HG03342 (cell line): ENCODE measurements at regions not wholly inside any gene's neighbourhood (a gene's known extent, or its start where the extent isn't known, plus 50 kb on each side); places are given as distances from the start of the nearest gene placed in this dataset.
"Not testable (repeated sequence)": the region's sequence is repeated elsewhere in the genome, so short reads cannot be mapped to it uniquely, and the experiment has no call there.

Source experiments
- ATAC-seq: cut with Tn5 transposase; IDR thresholded peaks from one replicate; pipeline ENCODE4 v1.9.1; 2021; ENCODE audit warnings: mild to moderate bottlenecking, moderate library complexity; ENCODE audit not compliant: unreplicated experiment

DNA sequence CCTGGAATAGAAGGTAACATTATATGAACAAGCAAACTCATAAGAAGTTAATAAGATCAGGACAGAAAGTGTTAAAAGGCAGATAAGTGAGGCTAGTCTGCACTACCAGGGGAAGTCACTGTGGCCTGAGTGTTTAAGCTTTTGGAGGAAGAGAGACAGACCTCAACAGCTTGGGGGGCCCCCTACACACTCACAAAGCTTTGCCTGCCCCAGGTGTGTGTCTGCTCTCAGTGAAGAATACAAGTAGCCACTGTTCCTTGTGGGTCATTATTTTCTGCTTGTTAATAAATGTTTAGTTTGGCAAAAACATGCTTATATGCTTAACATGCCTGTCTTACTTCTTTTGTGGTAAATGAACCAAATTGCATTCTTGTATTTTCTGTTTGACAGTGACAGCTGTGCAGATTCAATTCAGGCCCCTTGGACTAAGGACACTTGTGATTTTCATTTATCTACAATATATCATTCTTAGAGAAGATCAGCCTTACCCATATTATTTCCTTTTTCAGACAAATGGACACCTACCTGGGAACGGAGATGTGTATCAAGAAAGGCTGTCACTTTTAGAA lies 50.7 kb upstream of the C12orf71 start:
- ATAC-seq = no peak

DNA sequence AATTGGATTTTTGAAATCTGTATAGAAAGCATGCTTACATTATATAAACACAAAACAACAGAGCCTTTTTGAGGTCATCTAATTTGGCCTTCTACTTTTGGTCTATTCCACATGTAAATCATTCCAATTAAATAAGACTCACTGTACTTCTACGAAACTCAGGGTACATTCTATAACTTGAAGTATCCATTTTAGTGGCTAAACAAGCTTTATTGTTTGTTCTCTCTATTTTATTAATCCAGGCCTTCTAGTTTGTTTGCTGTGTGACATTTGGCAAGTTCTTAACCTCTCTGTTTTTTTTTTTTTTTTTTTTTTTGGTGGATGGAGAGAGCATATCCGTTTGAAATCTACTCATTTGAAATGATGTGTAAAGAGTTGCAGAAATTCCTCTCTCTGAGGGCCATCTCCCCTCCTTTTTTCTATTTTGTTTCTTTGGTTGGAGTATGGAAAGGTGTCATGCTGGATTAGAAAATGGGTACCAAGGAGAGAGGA lies 58.1 kb upstream of the C12orf71 start:
- ATAC-seq = no peak

DNA sequence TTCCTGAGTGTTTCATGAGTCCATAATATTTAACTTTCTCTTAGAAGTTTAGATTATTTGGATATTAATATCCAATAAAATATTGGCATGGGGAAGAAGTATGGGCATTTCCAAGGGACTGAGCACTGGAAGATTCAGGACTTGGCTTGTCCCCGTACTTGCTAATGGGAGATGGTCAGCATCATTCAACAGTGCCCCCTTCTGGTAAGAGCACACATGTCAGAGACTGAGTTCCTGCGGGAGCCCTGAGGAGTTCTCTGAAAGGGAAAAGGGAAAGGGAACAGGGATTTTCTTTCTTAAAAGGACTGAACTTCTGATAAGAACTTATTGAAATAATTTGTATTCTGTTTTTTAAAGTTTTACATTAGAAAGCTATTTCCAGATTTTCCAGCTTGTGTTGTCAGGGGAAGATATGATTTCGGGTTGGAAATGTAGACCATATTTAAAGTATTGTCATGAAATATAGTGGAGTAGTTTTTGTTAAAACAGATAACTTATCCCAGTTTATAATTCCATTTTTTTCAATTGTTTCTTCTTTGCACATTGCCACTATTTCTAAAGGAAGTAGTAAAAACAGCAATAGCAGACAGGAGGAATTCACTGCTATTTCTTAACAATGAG lies 59.8 kb upstream of the C12orf71 start:
- no peak for ATAC-seq

DNA sequence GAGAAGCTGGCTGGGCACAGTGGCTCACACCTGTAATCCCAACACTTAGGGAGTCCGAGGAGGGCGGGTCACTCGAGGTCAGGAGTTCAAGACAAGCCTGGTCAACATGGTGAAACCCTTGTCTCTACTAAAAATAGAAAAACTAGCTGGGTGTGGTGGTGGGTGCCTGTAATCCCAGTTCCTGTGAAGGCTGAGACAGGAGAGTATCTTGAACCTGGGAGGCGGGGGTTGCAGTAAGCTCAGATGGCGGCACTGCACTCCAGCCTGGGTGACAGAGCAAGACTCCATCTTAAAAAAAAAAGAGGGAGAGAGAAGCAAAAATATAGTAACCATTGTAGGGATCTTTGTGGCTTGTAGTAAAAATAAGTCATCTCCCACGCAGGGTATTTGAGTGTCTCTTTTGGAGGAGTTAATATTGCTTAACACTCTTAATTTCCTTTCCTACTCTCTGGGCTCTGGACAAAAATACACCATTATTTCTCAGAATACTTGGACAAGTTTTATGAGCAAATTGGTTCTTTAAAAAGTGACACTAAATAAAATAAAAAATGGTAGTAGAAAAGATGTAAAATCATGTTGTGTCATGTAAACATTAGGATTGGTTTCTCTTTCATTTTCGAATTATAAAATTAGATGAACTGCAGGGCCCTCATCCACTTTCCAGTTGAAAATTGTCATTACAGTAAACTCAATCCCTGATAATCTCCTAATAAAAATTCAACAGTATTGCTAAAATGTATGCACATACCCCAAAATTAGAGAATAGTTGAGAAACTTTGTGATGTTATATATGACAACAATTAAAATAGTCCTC lies 61.1 kb upstream of the C12orf71 start:
- no peak for ATAC-seq

DNA sequence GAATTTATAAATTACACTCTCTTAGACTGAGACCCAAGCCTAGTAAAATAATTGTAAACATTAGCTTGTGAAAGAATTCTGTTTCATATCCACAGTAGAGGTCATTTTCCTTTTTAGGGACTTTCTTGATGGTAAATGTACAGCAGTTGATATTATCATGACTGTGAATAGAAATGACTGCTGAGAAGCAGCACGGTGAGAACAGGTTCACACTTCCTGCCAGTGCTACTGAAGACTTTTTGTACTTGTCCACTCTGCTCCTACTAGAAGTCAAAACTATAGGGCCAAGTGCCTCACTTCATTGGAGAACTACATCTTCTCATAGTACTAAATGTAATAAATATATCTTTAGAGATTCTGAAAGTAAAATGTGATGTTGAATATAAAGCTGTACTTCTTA lies 63.3 kb upstream of the C12orf71 start:
- not testable (repeated sequence) for ATAC-seq

DNA sequence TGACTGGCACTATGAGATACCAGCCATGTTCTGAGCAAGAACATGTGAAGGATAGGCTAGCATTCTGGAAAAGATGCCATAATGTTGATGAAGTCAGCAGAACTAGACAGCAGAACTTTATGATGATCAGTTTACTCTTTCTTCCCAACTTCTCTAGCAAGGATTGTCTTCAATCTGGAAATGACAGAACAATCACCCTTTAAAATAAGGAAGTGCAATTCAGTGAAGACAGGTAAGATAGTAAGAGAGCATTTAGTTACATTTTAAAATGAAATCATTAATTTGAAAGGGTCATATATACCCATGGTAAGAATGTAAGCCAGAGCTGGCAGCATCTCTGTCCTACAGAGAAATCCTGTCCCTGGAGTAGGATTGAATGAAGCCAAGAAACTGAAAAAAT lies 66.0 kb upstream of the C12orf71 start:
- no peak for ATAC-seq

DNA sequence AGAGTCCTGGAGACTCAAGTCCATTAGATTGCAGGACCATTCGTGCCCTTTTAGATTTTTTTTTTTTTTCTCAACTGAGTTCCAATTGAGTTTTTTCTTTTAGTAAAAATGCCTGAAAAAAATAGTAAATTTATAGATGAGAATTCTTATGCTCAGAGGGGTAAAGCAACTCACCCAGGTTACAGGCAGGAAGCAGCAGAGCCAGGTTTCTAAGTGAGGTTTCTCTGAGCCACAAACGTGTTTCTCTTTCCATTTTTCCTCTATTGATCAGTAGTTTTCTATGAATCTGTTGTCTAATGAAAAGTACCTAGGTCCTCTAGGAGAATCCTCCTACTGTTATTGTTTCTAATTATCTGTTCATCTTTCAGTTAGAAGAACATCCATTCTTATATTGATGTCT lies 66.4 kb upstream of the C12orf71 start:
- ATAC-seq = no peak

DNA sequence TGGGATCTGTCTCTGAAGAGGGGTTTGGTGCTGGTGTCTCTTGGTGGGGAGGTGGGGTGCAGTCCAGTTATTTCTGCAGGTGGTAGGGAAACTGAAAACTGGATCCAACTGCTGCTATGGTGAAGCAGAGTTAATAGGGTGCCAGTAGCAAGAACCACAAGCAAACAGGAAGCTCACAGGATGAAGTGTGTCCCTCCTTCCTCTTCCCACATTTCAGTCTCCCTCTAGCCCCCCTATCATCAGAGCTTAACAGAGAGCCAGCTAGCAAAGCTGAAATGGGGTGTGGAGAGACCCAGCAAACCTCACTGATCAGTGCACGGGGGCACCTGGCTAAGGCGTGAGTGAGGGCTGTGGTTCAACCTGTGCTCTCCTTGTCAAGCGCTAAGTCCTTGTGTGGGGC lies 69.1 kb upstream of the C12orf71 start:
- no peak for ATAC-seq

DNA sequence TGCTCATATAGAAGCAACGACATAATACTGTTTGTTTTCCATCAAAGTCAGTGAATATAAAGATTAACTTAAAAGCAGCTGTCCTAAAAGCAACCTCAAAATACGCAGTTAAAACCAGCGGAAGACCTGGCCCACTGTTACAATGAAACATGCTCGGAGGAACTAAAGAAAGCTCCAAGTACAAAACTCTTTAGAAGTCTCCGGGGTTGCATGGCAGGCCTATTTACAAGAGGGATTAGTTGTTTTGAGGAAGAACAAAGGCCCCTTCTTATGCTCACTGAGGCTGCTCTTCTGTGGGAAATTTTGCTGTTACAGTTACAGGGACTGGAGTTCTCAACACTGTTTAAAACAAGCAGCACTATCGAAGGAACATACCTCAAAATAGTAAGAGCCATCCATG lies 75.9 kb upstream of the C12orf71 start:
- ATAC-seq = no peak

DNA sequence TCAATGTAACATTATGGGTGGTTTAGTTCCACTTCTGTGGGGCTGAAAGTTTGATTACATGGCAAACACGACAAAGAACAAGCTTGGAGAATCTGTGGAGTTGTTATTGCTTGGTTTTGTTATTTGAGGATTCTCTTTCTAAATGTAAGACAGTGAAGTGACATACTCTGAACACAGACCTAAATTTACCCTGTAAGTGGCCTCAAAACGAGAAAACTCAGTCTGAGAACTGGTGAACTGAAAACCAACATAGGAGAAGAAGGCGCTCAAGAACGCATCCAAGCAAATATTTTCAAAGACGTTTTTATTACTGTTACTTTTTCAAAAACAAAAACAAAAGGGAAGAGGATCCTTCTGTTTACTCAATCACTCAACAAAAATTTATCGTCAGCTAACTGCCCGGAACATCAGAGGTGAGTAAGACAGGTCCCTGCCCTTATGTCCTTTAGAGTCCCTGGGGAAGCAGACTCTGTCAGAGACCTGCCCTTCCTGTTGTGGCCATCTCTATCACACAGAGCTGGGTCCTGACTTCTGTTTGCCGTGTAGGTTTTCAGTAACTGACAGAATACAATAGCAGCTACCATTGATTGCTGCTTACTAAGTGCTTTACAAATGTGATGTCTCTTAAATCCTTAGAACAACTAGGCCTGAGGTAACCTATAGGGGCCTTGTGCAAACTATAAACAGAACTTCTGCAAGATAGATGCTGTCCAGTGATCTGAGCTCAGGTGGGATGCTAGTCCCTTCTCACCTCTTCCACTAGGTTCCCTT lies 79.3 kb upstream of the C12orf71 start:
- peak; percentile 84 for ATAC-seq

DNA sequence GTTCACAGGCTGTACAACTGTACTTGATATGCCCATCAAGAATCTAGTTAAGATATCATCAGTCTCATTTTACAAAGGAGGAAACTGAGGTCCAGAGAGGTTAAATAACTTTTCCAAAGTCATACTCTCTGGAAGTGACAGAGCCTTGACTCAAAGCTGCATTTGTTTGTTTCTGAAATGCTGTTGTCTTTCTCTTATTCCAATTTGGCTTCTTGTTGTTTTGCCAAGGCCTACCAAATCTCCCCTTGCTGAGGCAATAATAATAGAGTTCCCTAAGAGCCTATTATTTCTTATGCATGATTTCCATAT lies 79.8 kb upstream of the C12orf71 start:
- no peak for ATAC-seq

DNA sequence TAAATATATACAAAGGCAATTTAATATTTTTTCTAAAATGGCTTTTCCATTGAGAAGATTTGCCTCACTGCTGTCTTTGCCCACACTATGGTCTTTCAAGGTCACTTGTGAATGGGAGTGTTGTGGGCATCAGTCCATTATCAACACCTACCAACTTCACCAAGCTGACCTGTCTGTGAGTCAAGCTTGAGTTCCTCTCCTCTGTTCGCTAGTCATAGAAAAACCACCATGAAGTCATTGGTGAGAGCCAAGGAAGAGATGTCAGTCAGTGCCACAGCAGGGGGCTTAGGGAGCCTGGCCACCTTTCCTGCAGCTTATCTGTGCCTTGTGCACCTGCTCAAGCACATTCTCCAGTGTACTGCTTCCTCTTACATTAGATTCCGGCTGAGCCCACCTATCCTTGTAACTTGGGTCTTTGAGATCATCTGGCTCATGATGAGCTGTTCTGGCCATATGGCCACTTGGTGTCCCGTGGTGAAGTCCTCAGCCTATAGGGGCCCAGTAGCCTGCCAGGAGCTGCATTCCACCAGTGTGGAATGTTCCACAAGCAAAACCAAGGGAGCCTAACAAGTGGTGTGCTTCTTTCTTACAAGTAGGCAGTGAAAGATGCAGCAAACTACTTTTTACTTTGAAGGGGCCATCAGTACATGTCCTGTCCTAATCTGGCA lies 80.8 kb upstream of the C12orf71 start:
- no peak for ATAC-seq

DNA sequence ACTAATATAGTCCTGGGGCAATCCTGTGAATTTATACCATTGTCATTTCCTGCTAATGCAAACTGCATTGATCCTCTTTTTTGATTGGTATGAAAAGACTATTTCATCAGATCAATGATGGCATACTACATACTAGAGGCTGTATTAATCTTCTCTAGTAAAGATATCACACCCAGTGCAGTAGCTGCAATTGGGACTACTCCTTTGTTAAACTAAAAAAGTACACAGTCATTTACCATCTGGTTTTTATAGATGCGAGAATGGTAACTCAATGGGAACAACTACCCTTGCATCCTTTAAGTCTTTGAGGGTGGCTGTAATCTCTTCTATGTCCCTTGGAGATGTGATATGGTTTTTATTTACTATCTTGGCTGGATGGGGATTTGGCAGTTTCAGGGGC lies 80.2 kb upstream of the STK38L start:
- no peak for ATAC-seq

DNA sequence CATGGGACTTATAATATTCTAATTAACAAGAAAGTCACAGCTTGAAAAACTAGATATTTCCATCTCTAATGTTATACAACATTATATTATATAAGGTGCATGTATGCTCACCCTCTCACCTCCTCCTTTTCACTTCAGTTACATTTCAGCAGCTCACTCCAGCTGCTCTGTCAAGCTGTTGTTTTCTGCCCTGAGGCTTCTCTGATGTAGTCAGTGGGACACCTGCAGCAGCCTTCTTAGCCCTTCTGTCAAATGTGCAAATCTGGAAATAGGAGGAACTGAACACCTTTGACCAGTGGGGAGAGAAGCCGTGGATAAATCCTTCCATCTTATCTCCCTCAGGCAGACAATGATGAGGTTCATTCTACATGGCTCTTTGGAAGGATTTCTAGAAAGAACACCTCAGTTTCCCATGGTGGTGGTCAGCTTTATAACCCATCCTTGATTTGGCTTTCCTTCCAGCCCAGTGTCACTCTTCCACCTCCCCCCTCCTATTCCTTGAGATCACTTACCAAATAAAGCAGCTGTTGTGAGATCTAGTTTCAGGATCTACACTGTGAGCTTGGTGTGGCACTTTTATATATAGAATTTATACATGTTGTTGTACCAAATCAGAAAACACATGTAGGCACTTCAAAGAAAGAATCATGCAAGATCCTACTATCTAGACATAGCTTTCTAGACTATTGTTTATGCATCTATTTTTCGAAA lies 79.6 kb upstream of the STK38L start:
- ATAC-seq = no peak

DNA sequence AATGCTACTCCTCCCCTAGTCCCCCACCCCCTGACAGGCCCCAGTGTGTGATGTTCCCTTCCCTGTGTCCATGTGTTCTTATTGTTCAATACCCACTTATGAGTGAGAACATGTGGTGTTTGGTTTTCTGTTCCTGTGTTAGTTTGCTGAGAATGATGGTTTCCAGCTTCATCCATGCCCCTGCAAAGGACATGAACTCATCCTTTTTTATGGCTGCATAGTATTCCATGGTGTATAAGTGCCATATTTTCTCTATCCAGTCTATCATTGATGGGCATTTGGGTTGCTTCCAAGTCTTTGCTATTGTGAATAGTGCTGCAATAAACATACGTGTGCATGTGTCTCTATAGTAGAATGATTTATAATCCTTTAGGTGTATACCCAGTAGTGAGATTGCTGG lies 78.1 kb upstream of the STK38L start:
- not testable (repeated sequence) for ATAC-seq

DNA sequence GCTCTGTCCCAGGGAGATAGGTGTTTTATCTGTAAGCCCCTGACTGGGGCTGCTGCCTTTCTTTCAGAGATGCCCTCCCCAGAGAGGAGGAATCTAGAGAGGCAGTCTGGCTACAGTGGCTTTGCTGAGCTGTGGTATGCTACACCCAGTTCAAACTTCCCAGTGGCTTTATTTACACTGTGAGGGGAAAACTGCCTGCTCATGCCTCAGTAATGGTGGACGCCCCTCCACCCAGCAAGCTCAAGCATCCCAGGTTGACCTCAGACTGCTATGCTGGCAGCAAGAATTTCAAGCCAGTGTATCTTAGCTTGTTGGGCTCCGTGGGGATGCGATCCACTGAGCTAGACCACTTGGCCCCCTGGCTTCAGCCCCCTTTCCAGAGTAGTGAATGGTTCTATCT lies 72.6 kb upstream of the STK38L start:
- not testable (repeated sequence) for ATAC-seq

DNA sequence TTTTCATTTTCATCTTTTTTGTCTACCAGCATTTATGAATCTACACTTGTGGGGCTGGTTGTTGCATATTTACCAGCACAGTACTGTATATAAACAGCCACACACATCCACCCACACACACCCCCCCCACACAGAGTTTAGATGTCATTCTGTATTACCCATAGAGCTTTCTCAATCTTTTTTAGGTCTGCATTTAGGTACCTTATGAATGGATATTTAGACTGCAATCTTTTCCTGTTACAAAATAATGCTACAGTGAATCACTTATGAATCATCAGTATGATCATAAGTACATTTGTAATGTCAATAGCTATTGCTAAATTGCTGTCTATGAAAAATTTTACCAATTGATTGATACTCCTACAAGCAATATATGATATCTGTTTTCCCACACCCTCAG lies 67.3 kb upstream of the STK38L start:
- no peak for ATAC-seq

DNA sequence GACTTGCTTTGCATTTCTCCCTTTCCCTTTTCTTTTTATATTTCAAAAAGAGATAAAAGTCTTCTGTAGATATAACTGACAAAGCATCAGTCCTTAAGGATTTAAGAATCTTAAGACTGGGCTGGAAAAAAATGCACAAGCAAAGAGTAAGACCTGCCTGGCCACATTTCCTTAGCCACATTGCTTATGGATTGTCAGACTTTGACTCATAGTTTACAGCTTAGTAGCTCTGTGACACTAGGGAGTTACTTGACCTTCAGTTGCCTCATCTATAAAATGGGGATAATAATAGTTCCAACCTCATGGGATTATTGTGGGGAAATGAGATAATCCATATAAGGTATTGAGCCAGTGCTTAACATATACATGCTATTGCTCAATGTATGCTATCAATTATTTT lies 66.4 kb upstream of the STK38L start:
- no peak for ATAC-seq

DNA sequence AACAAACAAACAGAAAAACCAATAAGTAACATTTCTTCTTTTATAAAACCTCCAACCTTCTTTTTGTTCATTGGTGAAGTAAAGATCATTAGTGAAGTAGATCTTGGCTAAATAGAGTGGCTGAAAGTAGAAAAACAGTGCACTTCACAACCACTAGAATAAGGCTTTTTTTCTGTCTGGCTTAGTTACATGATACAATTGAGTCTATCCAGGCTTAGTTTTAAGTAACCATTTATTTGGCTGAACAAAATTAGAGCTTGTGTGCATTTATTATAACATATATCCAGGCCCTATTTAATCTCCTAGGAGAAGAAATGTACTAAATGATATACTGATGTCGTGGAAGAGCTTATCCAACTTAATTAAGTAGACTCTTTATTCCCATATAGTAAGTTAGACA lies 65.8 kb upstream of the STK38L start:
- no peak for ATAC-seq

DNA sequence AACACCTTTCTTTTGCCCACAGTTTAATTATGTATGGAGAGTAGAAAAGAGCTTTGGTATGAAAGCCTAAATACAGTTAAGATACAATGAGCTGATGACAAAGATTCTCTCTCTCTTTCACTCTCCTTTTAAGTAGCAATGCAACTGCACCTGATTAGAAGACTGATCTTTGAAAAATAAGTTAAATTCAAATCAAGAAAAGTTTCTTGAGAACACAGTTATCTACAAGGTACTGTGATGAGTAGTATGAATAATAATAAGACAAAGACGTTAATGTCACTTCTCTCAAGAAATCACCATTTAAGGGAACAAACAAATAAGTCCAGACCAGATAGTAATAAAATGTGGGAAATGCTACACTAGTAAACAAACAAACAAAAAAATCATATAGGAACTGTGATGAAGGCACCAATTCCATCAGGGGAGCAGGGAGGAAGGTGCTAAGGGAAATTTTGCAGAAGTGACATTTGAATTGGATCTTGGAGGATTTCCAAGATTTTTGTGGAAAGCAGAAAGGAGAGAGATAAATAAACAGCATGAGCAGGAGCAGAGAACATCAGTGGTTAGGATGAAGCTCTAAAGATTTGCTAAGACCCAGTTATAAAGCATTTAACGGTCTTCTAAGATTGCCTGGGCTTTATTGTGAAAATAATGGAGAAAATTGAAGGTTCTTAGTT lies 65.2 kb upstream of the STK38L start:
- no peak for ATAC-seq
